MG63 (cell line): ENCODE measurements at regions not wholly inside any gene's neighbourhood (a gene's known extent, or its start where the extent isn't known, plus 50 kb on each side); places are given as distances from the start of the nearest gene placed in this dataset.
"Not testable (repeated sequence)": the region's sequence is repeated elsewhere in the genome, so short reads cannot be mapped to it uniquely, and the experiment has no call there.

Experiments used
- DNase-seq: peaks from one replicate; pipeline ENCODE4 v3.0.0-alpha.2; 2020
- H3K27me3 ChIP-seq: fragments of 250-450 bp; sonication (Bioruptor Pico); 2 replicates; pipeline ENCODE4 v1.5.1; 2020; ENCODE audit warnings: mild to moderate bottlenecking, moderate library complexity
- H3K36me3 ChIP-seq: fragments of 250-450 bp; sonication (Bioruptor Pico); 2 replicates; pipeline ENCODE4 v1.5.1; 2020; ENCODE audit warnings: mild to moderate bottlenecking, moderate library complexity
- H3K4me3 ChIP-seq: fragments of 250-450 bp; sonication (Bioruptor Pico); 2 replicates; pipeline ENCODE4 v1.5.1; 2020; ENCODE audit warnings: mild to moderate bottlenecking, moderate library complexity
- H3K9me3 ChIP-seq: fragments of 250-450 bp; sonication (Bioruptor Pico); 2 replicates; pipeline ENCODE4 v1.5.1; 2020; ENCODE audit warnings: mild to moderate bottlenecking, moderate library complexity

- Histone ChIP-seq H3K9me3 (no peaks in the 10 kb centered on the region), H3K36me3 (no peaks in the 10 kb centered on the region), H3K4me3 (no peak overlapping the region), H3K27me3 (no peaks in the 10 kb centered on the region)
- no peak for DNase-seq
Measured at GRCh38 chr1:203986887-203987461, 85.9 kb upstream of the SOX13 start.

GRCh38 chr1:203990118-203990517 is 82.8 kb upstream of the SOX13 start:
- no peaks in the 10 kb centered on the region for H3K36me3 ChIP-seq
- H3K9me3 ChIP-seq = no peaks in the 10 kb centered on the region
- no peak for DNase-seq
- H3K27me3 ChIP-seq = no peaks in the 10 kb centered on the region; the same call in 1 of the 2 replicates
- no peak overlapping the region for H3K4me3 ChIP-seq

- Histone ChIP-seq H3K36me3 (no peaks in the 10 kb centered on the region), H3K27me3 (no peaks in the 10 kb centered on the region; the same call in 1 of the 2 replicates), H3K9me3 (no peaks in the 10 kb centered on the region), H3K4me3 (no peak overlapping the region)
- no peak for DNase-seq
Measured at GRCh38 chr1:203992440-203992839, 80.5 kb upstream of the SOX13 start.

DNA sequence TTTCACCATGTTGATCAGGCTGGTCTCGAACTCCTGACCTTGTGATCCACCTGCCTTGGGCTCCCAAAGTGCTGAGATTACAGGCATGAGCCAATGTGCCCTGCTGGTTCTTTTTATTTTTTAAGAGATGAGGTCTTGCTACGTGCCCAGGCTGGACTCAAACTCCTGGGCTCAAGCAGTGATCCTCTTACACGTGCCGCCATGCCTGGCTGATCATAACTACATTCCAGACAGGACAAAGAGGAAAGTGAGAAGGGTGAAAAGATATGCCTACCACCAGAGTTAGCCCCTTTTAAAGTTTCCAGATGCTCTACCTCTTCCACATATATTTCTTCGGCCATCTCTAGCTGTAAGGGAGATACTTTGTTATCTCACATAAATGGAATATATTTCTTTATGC is 79.7 kb upstream of the SOX13 start:
- Histone ChIP-seq H3K36me3 (no peaks in the 10 kb centered on the region), H3K9me3 (no peaks in the 10 kb centered on the region), H3K27me3 (no peaks in the 10 kb centered on the region; the same call in 1 of the 2 replicates), H3K4me3 (no peak overlapping the region)
- no peak for DNase-seq

DNA sequence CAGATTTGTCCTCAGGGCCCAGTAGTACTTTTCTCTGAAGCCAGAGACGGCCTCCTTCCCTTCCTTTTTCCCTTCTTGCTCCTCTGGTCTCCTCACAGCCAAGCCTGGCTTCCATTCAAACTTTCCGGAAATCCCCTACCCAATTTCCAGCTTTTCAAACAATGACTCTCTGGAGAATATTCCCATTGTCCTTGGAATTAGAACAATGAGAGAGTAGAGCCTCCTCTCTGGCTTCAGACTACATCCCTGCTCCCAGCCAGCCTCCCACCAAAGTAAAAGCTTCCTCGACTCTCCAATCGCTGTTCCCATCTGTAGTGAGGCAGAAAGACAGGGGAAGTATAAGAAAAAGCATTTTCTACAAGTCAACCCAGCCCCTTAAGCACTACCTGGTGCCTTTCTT is 77.7 kb upstream of the SOX13 start:
- Histone ChIP-seq H3K27me3 (no peaks in the 10 kb centered on the region; the same call in 1 of the 2 replicates), H3K9me3 (no peaks in the 10 kb centered on the region), H3K36me3 (no peaks in the 10 kb centered on the region), H3K4me3 (no peak overlapping the region)
- DNase-seq = no peak

- no peaks in the 10 kb centered on the region; the same call in 1 of the 2 replicates for H3K27me3 ChIP-seq
- H3K36me3 ChIP-seq = no peaks in the 10 kb centered on the region
Measured at GRCh38 chr1:203996126-203996525, 76.8 kb upstream of the SOX13 start.

DNA sequence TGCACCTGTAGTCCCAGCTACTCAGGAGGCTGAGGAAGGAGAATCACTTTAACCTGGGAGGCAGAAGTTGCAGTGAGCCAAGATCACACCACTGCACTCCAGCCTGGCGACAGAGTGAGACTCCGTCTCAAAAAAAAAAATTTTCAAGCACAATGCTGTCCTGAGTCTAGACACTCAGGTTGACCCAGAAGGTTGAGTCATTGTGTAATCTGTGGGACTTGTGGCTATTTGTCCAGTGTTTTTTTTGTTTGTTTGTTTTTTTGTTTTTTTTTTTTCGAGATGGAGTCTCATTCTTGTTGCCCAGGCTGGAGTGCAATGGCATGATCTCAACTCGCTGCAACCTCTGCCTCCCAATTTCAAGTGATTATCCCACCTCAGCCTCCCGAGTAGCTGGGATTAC is 74.3 kb upstream of the SOX13 start:
- not testable (repeated sequence) for H3K36me3 ChIP-seq, DNase-seq, H3K27me3 ChIP-seq

More at GRCh38 chr1:203996126-203996525, 76.8 kb upstream of the SOX13 start:
- peak; percentile 11 for DNase-seq
- Histone ChIP-seq H3K4me3 (no peak overlapping the region), H3K9me3 (0 out of 2 replicates have a peak, but pooled peaks cover 3% of the 10 kb centered on the region)

DNA sequence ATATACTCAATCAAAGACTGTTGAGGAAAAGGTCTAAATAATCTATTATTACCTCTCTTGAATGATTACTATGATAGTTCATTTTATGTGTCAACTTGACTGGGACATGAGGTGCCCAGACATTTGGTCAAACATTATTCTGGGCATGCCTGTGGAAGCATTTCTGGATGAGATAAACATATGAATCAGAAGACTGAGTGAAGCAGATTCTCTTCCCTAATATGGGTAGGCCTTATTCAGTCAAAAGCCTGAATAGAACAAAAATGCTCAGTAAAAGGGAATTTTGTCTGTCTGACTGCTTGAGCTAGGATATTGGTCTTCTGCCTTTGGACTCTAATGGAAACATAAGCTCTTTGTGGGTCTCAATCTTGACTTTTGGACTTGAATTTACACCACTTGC is 73.3 kb upstream of the SOX13 start:
- 0 out of 2 replicates have a peak, but pooled peaks cover 3% of the 10 kb centered on the region for H3K9me3 ChIP-seq
- no peaks in the 10 kb centered on the region; the same call in 1 of the 2 replicates for H3K27me3 ChIP-seq
- no peaks in the 10 kb centered on the region for H3K36me3 ChIP-seq
- H3K4me3 ChIP-seq = no peak overlapping the region
- DNase-seq = no peak

More for the DNA sequence above, 74.3 kb upstream of the SOX13 start:
- not testable (repeated sequence) for H3K4me3 ChIP-seq, H3K9me3 ChIP-seq

GRCh38 chr1:204001166-204001901 is 71.6 kb upstream of the SOX13 start:
- 0 out of 2 replicates have a peak, but pooled peaks cover 3% of the 10 kb centered on the region for H3K9me3 ChIP-seq
- H3K36me3 ChIP-seq = no peaks in the 10 kb centered on the region
- H3K27me3 ChIP-seq = no peaks in the 10 kb centered on the region
- H3K4me3 ChIP-seq = no peak overlapping the region
- DNase-seq = no peak

GRCh38 chr1:204002614-204003013 is 70.3 kb upstream of the SOX13 start:
- no peaks in the 10 kb centered on the region for H3K36me3 ChIP-seq
- 0 out of 2 replicates have a peak, but pooled peaks cover 3% of the 10 kb centered on the region for H3K9me3 ChIP-seq
- H3K4me3 ChIP-seq = no peak overlapping the region
- DNase-seq = no peak
- H3K27me3 ChIP-seq = no peaks in the 10 kb centered on the region

DNA sequence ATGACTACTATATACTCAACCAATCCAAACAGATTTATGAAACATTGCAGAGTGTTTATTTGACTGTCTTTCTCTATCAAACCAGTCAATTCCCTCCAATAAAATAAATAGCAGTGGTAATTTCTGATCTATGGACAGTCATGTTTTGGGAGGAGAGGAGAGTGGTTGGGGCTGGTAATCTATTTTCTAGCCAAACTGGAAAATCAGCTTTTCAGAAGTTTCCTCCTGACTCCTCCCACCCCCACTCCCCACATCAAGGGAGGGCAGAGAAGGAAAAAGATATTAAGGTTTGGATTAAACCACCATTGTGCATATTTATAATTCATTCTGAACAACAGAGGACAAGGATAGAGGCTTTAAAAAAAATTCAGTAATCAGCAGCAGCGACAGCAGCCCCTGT is 69.4 kb upstream of the SOX13 start:
- DNase-seq = no peak
- Histone ChIP-seq H3K4me3 (no peak overlapping the region), H3K27me3 (no peaks in the 10 kb centered on the region), H3K36me3 (no peaks in the 10 kb centered on the region), H3K9me3 (0 out of 2 replicates have a peak, but pooled peaks cover 3% of the 10 kb centered on the region)

GRCh38 chr1:204011426-204011825 is 61.5 kb upstream of the SOX13 start:
- Histone ChIP-seq H3K4me3 (no peak overlapping the region), H3K36me3 (no peaks in the 10 kb centered on the region), H3K27me3 (no peaks in the 10 kb centered on the region), H3K9me3 (no peaks in the 10 kb centered on the region)
- DNase-seq = no peak

DNA sequence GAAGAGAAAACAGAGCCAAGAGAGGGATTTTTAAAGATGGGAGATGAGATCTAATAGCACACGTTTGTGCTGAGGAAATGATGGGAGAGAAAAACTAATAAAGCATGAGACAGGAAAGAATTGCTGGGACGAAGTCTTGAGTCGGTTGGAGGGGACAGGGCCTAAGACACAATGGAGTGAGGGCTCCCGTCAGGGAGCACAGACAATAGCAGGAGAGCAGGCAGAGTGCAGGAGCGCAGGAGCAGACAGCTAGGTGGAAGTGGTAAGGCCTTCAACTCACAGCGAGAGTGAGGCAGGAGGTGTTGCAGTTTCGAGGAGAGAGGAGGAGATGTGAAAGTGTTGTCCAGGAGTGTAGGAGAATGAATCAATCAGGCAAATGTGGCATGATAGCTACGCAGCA is 59.9 kb upstream of the SOX13 start:
- Histone ChIP-seq H3K27me3 (no peaks in the 10 kb centered on the region; the same call in 1 of the 2 replicates), H3K36me3 (no peaks in the 10 kb centered on the region), H3K4me3 (no peak overlapping the region), H3K9me3 (no peaks in the 10 kb centered on the region)
- DNase-seq = no peak

GRCh38 chr1:204014336-204014735 is 58.6 kb upstream of the SOX13 start:
- H3K27me3 ChIP-seq = no peaks in the 10 kb centered on the region; the same call in 1 of the 2 replicates
- H3K36me3 ChIP-seq = no peaks in the 10 kb centered on the region
- H3K9me3 ChIP-seq = no peaks in the 10 kb centered on the region
- no peak for DNase-seq
- H3K4me3 ChIP-seq = no peak overlapping the region

- not testable (repeated sequence) for H3K4me3 ChIP-seq, H3K9me3 ChIP-seq, DNase-seq, H3K27me3 ChIP-seq, H3K36me3 ChIP-seq
Measured at GRCh38 chr1:204014961-204015360, 58.0 kb upstream of the SOX13 start.

DNA sequence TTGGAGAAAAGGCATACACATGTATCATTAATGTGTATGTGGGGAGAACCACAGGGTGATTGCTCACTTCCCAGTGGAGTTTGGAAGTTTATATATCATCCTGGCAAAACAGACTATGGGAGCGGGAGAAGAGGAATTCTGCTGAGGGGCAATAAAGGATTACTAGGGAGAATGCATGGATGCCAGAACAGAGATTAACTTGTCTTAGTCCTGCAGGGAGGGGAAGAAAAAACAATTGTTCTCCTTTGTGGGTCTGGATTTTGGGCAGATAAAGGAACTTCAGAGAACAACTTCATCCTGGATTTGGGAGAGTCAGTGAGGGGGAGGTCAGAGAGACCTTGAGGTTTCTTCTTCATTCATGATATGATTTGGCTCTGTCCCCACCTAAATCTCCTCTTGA is 55.9 kb upstream of the SOX13 start:
- Histone ChIP-seq H3K36me3 (no peaks in the 10 kb centered on the region), H3K4me3 (no peak overlapping the region), H3K9me3 (no peaks in the 10 kb centered on the region), H3K27me3 (no peaks in the 10 kb centered on the region; the same call in 1 of the 2 replicates)
- DNase-seq = no peak

DNA sequence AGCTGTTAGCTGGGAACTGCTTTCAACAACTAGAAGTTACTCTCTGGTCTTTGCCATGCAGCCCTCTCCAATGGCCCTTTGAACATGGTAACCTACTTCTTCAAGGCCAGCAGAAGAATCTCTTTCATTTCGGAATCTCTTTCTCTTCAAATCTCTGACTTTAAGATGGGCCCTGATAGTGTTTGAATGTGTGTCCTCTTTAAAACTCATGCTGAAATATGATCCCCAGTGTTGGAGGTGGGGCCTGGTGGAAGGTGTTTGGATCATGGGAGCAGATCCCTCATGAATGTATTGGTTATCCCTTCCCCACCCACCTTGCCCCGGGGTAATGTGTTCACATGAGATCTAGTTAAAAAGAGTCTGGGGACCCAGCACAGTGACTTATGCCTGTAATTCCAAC is 54.5 kb upstream of the SOX13 start:
- no peak overlapping the region for H3K4me3 ChIP-seq

More for the DNA sequence above, 54.5 kb upstream of the SOX13 start:
- Histone ChIP-seq H3K27me3 (no peaks in the 10 kb centered on the region; the same call in 1 of the 2 replicates), H3K9me3 (no peaks in the 10 kb centered on the region), H3K36me3 (no peaks in the 10 kb centered on the region)
- DNase-seq = no peak
